ENCODE measurements at regions not wholly inside any gene's neighbourhood (a gene's known extent, or its start where the extent isn't known, plus 50 kb on each side); places are given as distances from the start of the nearest gene placed in this dataset.
"Not testable (repeated sequence)": the region's sequence is repeated elsewhere in the genome, so short reads cannot be mapped to it uniquely, and the experiment has no call there.

DNA sequence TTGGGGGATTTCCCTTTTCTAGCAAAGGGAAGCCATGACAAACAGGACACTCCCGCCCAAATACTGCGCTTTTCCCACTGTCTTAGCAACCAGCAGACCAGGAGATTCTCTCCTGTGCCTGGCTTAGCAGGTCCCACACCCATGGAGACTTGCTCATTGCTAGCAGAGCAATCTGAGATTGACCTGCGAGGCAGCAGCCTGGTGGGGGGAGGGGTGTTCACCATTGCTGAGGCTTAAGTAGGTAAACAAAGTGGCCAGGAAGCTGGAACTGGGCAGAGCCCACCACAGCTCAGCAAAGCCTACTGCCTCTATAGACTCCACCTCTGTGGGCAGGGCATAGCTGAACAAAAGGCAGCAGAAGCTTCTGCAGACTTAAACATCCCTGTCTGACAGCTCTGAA lies 279.2 kb downstream of the DEPDC1B start:
- TF ChIP-seq, protein P1, sequence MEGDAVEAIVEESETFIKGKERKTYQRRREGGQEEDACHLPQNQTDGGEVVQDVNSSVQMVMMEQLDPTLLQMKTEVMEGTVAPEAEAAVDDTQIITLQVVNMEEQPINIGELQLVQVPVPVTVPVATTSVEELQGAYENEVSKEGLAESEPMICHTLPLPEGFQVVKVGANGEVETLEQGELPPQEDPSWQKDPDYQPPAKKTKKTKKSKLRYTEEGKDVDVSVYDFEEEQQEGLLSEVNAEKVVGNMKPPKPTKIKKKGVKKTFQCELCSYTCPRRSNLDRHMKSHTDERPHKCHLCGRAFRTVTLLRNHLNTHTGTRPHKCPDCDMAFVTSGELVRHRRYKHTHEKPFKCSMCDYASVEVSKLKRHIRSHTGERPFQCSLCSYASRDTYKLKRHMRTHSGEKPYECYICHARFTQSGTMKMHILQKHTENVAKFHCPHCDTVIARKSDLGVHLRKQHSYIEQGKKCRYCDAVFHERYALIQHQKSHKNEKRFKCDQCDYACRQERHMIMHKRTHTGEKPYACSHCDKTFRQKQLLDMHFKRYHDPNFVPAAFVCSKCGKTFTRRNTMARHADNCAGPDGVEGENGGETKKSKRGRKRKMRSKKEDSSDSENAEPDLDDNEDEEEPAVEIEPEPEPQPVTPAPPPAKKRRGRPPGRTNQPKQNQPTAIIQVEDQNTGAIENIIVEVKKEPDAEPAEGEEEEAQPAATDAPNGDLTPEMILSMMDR (conservative IDR thresholded peaks at IDR 0.05; ENCODE audit: low read depth, low read length): not testable (repeated sequence)
- TF ChIP-seq EZH2 (IDR thresholded peaks at IDR 0.05; ENCODE audit: low read length, unreplicated experiment); EZH2phosphoT487 (IDR thresholded peaks at IDR 0.05; ENCODE audit: borderline replicate concordance, low read length): not testable (repeated sequence)
